ENCODE measurements at regions not wholly inside any gene's neighbourhood (a gene's known extent, or its start where the extent isn't known, plus 50 kb on each side); places are given as distances from the start of the nearest gene placed in this dataset.

DNA sequence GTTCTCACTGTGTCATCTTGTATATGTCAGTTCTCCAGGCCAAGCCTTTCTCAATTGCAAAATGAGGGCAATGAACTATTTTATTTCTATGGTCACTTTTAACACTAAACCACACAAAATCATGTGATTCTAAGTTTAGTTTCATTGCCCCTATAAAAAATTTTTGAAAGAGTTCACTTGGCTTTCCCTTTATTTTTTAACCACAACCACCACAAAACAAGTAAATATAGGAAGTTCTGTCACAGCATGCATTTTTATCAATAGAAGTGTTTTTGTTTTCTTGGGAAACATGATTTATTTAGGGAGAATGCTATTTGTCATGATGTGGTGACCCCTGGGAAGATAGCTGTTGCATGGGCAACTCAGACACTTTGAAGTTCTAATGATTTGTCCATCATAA, 169.1 kb downstream of the CSNK1G3 start:
- TF ChIP-seq, protein P1, sequence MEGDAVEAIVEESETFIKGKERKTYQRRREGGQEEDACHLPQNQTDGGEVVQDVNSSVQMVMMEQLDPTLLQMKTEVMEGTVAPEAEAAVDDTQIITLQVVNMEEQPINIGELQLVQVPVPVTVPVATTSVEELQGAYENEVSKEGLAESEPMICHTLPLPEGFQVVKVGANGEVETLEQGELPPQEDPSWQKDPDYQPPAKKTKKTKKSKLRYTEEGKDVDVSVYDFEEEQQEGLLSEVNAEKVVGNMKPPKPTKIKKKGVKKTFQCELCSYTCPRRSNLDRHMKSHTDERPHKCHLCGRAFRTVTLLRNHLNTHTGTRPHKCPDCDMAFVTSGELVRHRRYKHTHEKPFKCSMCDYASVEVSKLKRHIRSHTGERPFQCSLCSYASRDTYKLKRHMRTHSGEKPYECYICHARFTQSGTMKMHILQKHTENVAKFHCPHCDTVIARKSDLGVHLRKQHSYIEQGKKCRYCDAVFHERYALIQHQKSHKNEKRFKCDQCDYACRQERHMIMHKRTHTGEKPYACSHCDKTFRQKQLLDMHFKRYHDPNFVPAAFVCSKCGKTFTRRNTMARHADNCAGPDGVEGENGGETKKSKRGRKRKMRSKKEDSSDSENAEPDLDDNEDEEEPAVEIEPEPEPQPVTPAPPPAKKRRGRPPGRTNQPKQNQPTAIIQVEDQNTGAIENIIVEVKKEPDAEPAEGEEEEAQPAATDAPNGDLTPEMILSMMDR (IDR thresholded peaks at IDR 0.05) = no peak
- TF ChIP-seq POLR2AphosphoS5 (IDR thresholded peaks at IDR 0.05) (no peak), POLR2A (IDR thresholded peaks at IDR 0.05) (no peak), EP300 (IDR thresholded peaks at IDR 0.05) (no peak)
- intact Hi-C loops (cut with DNase I; ENCODE audit: low total_unique reads) = no loop called here
- DNase-seq = no peak
- Histone ChIP-seq H3K27me3 (no peaks in the 10 kb centered on the region), H3K4me1 (no peaks in the 10 kb centered on the region), H3K4me3 (no peak overlapping the region), H3K9me3 (peaks cover 4 to 25% (median 17%) of the 10 kb centered on the region in 4 donors), H3K36me3 (no peaks in the 10 kb centered on the region), H3K27ac (no peak overlapping the region)

DNA sequence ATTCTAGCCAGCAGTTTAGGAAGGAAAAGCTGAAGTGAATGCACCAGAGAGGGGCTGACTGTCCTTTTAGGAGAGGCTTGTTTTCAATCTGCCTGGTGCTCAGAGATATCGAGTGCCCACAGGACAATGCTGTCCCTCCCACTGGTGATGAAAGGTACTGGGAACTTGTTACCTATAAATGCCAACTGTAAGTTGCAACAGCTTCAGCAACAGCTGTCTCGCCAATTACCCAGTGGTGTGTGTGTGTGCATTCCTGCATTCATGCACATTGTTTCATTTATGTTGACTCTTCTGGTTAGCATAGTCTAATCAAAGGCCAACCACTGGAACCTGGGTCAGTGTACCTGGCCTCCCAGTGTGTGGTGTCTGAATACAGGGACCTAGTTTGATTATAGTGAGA, 161.1 kb downstream of the CSNK1G3 start:
- H3K9me3 ChIP-seq = no peaks in the 10 kb centered on the region
- no peak for TF ChIP-seq POLR2A (IDR thresholded peaks at IDR 0.05)
- no peak for TF ChIP-seq POLR2AphosphoS5 (IDR thresholded peaks at IDR 0.05)
- TF ChIP-seq, protein P1 (IDR thresholded peaks at IDR 0.05) = no peak
- no peak for TF ChIP-seq EP300 (IDR thresholded peaks at IDR 0.05)
- DNase-seq = peak in 1 of 2 donors; percentile 50
- no peaks in the 10 kb centered on the region for H3K36me3 ChIP-seq
- H3K27me3 ChIP-seq = no peaks in the 10 kb centered on the region
- WGBS, 5 donors = 33 to 72% (median 55%) methylated on average over 2 of the region's 2 CpGs
- intact Hi-C loops (cut with DNase I; ENCODE audit: low total_unique reads) = no loop called here
- H3K4me1 ChIP-seq = peaks cover 0 to 13% (median 2%) of the 10 kb centered on the region in 4 donors
- no peak overlapping the region for H3K27ac ChIP-seq
- H3K4me3 ChIP-seq = no peak overlapping the region

DNA sequence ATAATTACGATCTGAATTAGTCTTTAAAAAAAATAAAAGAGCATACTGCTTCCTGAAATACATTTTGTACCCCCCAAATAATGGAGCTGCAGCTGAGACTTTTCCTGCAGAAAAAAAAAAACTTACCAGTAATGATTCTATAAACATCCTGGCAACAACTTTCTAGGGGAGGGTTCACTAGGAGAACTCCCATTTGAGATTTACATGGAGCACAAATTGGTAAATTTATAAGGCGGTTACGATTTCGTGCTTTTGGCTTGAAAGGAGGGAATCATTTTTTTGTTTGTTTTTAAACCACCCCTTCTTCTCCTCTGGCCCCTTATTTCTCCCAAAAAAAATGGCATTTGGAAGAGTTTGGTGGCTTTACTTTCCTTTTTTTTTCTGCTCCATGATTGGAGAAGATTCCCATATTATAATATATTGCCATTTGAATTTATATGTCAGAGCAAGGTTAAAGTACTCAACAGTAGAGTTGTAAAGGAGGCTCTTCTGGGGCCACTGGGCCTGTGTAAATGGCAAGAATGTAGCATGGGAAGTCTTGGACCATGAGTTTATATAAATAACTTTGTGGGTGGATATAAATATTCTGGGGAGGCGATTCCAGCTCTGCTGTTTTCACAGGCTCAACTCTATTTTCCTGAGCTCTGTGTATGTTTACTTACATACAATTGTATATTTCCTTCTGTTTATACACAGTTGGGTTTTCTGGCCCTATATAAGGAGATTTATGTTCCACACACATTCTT, 159.9 kb downstream of the CSNK1G3 start:
- Histone ChIP-seq H3K9me3 (no peaks in the 10 kb centered on the region), H3K27ac (no peak overlapping the region), H3K27me3 (no peaks in the 10 kb centered on the region), H3K4me1 (peaks cover 0 to 13% (median 2%) of the 10 kb centered on the region in 4 donors), H3K4me3 (no peak overlapping the region), H3K36me3 (no peaks in the 10 kb centered on the region)
- WGBS, 5 donors = 75 to 82% (median 82%) methylated on average over 5 of the region's 5 CpGs
- TF ChIP-seq, protein P1 (IDR thresholded peaks at IDR 0.05) = no peak
- TF ChIP-seq EP300 (IDR thresholded peaks at IDR 0.05) (no peak), POLR2AphosphoS5 (IDR thresholded peaks at IDR 0.05) (no peak), POLR2A (IDR thresholded peaks at IDR 0.05) (no peak)
- intact Hi-C loops (cut with DNase I; ENCODE audit: low total_unique reads) = no loop called here
- DNase-seq = no peak

DNA sequence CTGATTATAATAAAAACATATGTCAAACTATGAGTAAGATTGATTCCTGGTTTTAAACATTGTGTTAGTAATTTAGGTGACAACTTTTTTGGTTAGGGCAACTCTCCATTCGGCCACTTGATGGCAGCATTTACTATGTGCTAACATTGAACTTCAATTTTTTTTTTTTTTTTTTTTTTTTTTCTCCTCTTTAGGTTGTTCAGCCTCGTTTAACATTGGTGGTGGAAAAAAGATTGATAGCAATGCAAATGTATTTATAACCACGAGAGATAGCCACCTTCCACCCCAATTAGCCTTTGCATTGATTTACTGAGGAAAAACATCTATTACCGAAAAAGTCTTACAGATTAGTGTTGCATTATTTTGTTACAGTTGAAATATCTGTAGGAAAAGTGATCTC, 159.1 kb downstream of the CSNK1G3 start:
- H3K4me3 ChIP-seq = no peak overlapping the region
- peaks cover 0 to 13% (median 2%) of the 10 kb centered on the region in 4 donors for H3K4me1 ChIP-seq
- WGBS, 5 donors = 6 to 14% (median 8%) methylated on average over 4 of the region's 4 CpGs
- TF ChIP-seq, protein P1 (IDR thresholded peaks at IDR 0.05) = peak in 5 of 7 experiments; percentile 64 to 72 (median 71)
- TF ChIP-seq EP300 (IDR thresholded peaks at IDR 0.05) = no peak
- TF ChIP-seq POLR2A (IDR thresholded peaks at IDR 0.05) = no peak
- no peak for TF ChIP-seq POLR2AphosphoS5 (IDR thresholded peaks at IDR 0.05)
- peak; percentile 63 to 81 for DNase-seq
- H3K27me3 ChIP-seq = no peaks in the 10 kb centered on the region
- H3K36me3 ChIP-seq = no peaks in the 10 kb centered on the region
- H3K9me3 ChIP-seq = peaks cover 0 to 5% (median under 1%) of the 10 kb centered on the region in 4 donors
- intact Hi-C loops (cut with DNase I; ENCODE audit: low total_unique reads) = no loop called here
- no peak overlapping the region for H3K27ac ChIP-seq

Measured in stomach (tissue), 8 donors.